ENCODE measurements at regions not wholly inside any gene's neighbourhood (a gene's known extent, or its start where the extent isn't known, plus 50 kb on each side); places are given as distances from the start of the nearest gene placed in this dataset.

- DNase-seq (ENCODE audit: low spot score): no peak
Measured at GRCh38 chr4:54359919-54360650, 131.0 kb downstream of the PDGFRA start.

DNA sequence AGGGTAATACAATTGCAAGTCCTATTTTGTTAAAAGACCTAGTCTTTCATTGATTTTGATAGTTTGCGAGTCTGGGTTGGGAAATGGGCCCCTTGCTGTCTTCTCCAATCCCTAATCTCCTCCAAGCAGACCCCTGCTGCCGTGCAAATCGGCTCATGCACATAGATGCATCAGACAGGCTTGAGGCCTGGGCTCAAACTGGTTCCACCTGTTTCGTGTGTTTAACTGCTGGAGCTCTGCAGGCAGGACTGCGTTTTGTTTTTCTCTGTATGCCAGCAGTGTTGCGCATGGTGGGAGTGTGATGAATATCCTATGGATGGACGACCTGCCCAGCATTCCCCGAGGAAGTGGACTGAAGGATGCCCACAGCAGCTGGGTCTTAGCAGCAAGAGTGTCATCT, 133.9 kb downstream of the PDGFRA start:
- no peak for DNase-seq (ENCODE audit: low spot score)

- no peak for DNase-seq (ENCODE audit: low spot score)
Measured at GRCh38 chr4:54365691-54366090, 136.6 kb downstream of the PDGFRA start.

GRCh38 chr4:54367059-54367458, 138.0 kb downstream of the PDGFRA start:
- DNase-seq (ENCODE audit: low spot score): no peak

- DNase-seq (ENCODE audit: low spot score): no peak
Measured at GRCh38 chr4:54368281-54369265, 139.5 kb downstream of the PDGFRA start.

- DNase-seq (ENCODE audit: low spot score): no peak
Measured at GRCh38 chr4:54371173-54371572, 142.1 kb downstream of the PDGFRA start.

- no peak for DNase-seq (ENCODE audit: low spot score)
Measured at GRCh38 chr4:54372951-54373350, 143.9 kb downstream of the PDGFRA start.

GRCh38 chr4:54373718-54374210, 144.7 kb downstream of the PDGFRA start:
- DNase-seq (ENCODE audit: low spot score): no peak

DNA sequence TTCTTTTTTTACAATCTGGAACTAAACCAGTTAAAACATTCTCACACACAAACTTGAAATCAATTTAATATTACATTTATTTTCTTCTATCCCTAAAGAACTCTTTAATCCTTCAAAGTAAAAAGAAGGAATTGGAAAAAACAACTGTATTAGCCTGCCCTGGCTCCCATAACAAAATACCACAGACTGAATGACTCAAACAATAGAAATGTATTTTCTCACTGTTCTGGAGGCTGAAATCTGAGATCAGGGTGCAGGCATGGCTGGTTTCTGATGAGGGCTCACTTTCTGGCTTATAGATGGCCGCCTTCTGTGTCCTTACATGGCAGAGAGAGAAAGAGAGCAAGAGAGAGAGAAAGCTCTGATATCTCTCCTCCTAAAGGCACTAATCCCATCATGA, 149.4 kb downstream of the PDGFRA start:
- DNase-seq (ENCODE audit: low spot score): no peak

GRCh38 chr4:54384152-54384551, 155.1 kb downstream of the PDGFRA start:
- no peak for DNase-seq (ENCODE audit: low spot score)

DNA sequence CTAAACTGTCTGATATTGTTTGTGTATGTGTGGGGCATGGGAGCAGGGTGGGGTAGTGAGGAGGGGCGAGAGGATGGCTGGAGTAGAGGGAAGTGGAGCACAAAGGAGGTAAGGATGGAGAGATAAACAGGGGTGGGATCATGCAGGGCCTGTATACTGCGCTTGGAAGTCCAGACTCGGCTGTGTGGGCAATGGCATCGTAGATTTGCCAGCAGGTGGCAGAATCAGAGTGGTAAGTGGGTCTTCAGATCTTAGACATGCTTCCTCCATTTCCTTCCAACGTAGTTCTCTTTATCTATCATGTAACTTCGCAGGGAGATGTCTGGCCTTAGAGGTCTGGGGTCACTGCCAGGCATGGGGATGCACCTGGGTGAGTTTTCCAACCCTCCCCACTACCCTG, 155.5 kb downstream of the PDGFRA start:
- DNase-seq (ENCODE audit: low spot score): peak; percentile 13

DNA sequence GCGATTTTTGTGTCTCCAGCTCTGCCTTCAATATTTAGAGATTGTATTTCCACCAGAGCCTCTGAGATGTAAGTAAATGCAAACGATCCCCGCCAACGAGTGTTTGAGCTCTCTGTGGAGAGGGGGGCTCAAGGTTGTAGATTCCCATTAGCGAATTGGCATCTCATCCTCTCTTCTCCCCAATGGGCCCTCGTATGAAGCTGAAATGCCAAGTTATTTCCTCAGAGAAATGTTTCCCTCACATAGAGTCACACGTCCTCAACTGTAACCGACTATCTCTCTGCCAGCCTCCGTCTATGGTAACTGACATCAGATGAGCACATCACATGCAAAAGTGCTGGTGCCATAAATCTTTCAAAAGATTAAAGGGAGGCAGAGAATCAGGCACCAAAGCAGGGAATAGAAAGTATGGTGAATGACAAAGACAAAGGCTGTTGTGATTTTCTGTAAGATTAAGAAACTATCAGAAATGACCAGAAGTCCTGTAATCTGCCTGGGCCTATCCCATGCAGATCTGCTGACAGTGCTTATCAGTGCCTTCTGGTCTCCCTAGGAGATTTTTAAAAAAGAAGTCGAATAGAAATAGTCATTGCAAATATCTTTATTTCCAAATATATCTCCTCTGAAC, 157.1 kb downstream of the PDGFRA start:
- DNase-seq (ENCODE audit: low spot score): no peak

DNA sequence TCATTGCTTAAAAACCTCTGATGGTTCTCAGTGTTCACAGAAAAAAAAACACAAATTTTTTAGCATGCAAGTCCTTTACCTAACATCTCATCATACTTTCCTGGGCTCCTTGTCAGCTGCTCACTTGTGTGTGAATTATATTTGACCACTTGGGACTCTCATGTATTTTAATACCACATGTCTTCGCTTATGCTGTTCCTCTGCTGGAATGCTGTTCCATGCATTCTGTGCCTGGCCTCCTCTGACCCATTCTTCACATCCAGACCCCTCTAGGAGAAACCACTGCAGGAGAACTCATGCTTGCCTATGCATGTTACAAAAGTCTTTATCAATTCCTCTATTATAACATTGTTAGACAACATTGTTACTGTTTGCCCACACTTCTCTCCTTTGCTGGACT, 157.6 kb downstream of the PDGFRA start:
- DNase-seq (ENCODE audit: low spot score): no peak

GRCh38 chr4:54390670-54391069, 161.6 kb downstream of the PDGFRA start:
- no peak for DNase-seq (ENCODE audit: low spot score)

GRCh38 chr4:54391104-54391503, 162.0 kb downstream of the PDGFRA start:
- DNase-seq (ENCODE audit: low spot score): no peak

- no peak for DNase-seq (ENCODE audit: low spot score)
Measured at GRCh38 chr4:54392479-54392878, 163.4 kb downstream of the PDGFRA start.

- no peak for DNase-seq (ENCODE audit: low spot score)
Measured at GRCh38 chr4:54393243-54393642, 164.2 kb downstream of the PDGFRA start.

- DNase-seq (ENCODE audit: low spot score): no peak
Measured at GRCh38 chr4:54395013-54395527, 166.0 kb downstream of the PDGFRA start.

DNA sequence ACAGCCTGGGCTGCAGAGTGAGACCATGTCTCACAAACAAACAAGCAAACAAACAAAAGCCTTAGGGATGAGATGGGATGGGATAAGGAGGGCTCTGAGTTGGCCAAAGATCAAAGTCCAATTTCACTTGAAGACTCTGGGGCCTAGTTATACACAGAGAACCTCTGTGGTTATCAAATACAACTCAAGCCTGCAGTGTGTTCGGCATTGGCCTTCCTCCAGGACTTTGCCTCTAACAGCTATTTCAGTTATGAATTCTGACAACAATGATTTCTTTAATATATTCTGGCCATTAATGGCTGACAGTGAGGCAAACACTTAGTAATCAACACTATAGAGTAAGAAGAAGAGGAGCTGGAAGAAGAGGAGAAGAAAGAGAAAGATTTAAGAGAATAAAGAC, 171.1 kb downstream of the PDGFRA start:
- DNase-seq (ENCODE audit: low spot score): no peak

GRCh38 chr4:54400802-54401201, 171.7 kb downstream of the PDGFRA start:
- no peak for DNase-seq (ENCODE audit: low spot score)

GRCh38 chr4:54402880-54403480, 173.9 kb downstream of the PDGFRA start:
- DNase-seq (ENCODE audit: low spot score): no peak
